GM12891 (cell line): ENCODE measurements at regions not wholly inside any gene's neighbourhood (a gene's known extent, or its start where the extent isn't known, plus 50 kb on each side); places are given as distances from the start of the nearest gene placed in this dataset.

Source experiments
- DNase-seq: peaks from one replicate; pipeline ENCODE4 v3.0.0; 2011; ENCODE audit warnings: low spot score; ENCODE audit not compliant: insufficient read length
- FAIRE-seq: peaks from 2 replicates; lab custom pipeline; 2011; peaks lifted over from hg19 to GRCh38; lab: Jason Lieb, UNC
- PAX5 ChIP-seq: IDR thresholded peaks from 2 replicates; pipeline ENCODE4 v1.6.1; 2011; ENCODE audit warnings: low read length, moderate library complexity, mild to moderate bottlenecking; ENCODE audit not compliant: insufficient read depth, severe bottlenecking
- POLR2A ChIP-seq: IDR thresholded peaks from 2 replicates; pipeline ENCODE4 v1.6.1; 2011; ENCODE audit warnings: low read depth, low read length, control low read depth
- POLR2AphosphoS5 ChIP-seq: IDR thresholded peaks from 2 replicates; pipeline ENCODE4 v1.6.1; 2011; ENCODE audit warnings: low read depth, low read length, control low read depth
- POU2F2 ChIP-seq: IDR thresholded peaks from 2 replicates; pipeline ENCODE4 v1.6.1; 2011; ENCODE audit warnings: low read depth, mild to moderate bottlenecking, control low read depth, low read length, moderate library complexity
- SPI1 ChIP-seq: IDR thresholded peaks from 2 replicates; pipeline ENCODE4 v1.6.1; 2011; ENCODE audit warnings: low read depth, low read length, control low read depth
- TAF1 ChIP-seq: IDR thresholded peaks from 2 replicates; pipeline ENCODE4 v1.6.1; 2011; ENCODE audit warnings: low read depth, low read length, control low read depth

DNA sequence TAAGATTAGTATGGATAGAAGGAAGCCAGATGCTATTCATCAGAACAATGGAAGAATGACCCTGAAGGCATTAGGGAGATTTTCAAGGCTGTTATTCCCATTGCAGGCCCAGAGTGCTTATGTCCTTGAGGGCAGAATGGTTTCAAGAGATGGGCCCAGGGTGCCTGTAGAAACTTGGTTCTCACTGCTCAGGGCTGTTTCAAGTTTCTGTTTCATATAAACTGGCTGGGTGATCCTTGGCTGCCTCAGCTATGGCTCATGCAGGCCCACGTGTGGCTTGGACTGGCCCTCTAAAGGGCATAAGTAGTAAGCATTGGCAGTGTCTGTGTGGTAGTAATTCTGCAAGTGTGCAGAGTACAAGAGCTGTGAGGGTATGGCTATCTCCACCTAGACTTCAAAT lies 540.9 kb upstream of the MAN1A1 start:
- no peak for FAIRE-seq
- TF ChIP-seq POLR2A = no peak
- DNase-seq = no peak

DNA sequence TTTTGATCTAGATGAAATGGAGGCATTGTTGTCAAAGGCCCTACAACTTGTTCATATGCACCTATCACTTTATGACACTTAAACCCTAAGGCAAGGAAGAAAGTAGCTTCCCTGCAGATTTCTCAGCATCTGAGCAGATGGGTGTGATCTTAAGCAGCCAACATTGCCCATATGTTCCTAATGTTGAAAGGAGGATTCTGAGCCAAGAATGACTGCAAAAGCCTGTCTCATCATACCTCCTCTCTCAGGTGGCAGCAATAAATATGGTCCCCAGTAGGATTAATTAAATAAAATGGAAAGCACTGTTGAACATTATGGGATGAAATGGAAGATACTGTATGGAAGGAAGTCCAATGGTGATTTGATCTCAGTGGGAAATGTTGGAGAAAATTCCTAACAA lies 538.1 kb upstream of the MAN1A1 start:
- TF ChIP-seq POU2F2 (no peak), PAX5 (no peak), POLR2AphosphoS5 (no peak), TAF1 (no peak), SPI1 (no peak), POLR2A (no peak)
- FAIRE-seq (no peak), DNase-seq (no peak)

DNA sequence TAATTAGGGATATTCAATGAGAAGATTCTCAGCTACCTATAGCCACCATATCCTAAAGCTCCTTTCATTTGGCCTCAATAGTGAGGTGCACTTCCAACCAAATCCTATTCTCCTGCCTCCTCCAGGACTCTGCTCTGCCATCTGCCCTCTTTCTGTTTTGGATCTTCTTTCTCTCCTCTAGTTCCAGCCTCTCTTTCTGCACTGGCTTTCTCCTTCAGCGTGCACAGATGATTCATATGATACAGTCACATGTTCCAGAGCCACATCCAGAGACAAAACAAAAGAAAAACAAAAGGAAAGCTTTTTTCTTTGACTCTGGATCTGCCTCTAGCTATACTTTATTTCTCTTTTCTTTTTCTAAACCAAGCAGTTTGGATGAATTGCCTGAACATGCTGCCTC lies 531.9 kb upstream of the MAN1A1 start:
- TF ChIP-seq TAF1 (no peak), PAX5 (no peak)
- FAIRE-seq = no peak
- no peak for DNase-seq

DNA sequence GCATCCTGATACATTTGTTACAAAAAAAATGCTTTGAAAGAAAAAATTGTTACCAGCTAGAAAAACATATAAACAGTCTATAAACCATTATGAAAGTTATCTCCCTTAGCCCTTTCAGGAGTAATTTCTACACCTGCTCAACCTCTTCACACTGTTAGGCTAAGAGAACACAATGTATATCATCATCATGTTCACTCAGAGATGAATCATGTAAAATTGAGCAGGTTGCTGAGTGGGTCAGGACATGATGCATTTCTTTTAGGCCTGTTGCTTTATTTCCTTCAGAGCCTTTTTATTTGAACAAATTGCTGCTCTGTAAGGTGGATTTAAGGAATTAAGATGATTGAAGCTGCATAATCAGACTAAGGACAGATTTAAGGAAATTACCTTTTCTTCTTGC lies 531.3 kb upstream of the MAN1A1 start:
- TF ChIP-seq TAF1 (no peak), POLR2A (no peak), POU2F2 (no peak), POLR2AphosphoS5 (no peak), SPI1 (no peak), PAX5 (no peak)
- FAIRE-seq (no peak), DNase-seq (no peak)

DNA sequence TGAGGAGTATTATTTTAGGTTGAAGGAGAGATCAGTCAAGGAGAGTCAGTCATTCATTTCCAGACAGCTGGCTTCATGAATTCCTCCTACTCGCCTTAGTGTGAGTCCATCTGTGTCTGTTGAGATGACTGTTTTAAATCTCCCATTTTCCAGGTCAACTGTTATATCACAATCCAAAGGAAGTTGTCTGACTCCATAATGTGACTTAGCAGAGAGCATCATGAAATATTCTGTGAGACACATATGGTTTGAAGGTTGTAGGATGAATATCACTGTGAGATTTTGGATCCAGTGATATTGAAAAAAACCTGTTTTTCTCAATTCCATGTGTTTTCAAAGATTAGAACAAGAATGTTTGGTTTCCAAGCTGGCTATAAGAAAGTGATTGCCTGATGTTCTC lies 530.2 kb upstream of the MAN1A1 start:
- no peak for TF ChIP-seq PAX5
- no peak for TF ChIP-seq POLR2A
- TF ChIP-seq POLR2AphosphoS5 = no peak
- TF ChIP-seq TAF1 = no peak
- TF ChIP-seq POU2F2 = no peak
- DNase-seq = no peak
- FAIRE-seq = no peak

DNA sequence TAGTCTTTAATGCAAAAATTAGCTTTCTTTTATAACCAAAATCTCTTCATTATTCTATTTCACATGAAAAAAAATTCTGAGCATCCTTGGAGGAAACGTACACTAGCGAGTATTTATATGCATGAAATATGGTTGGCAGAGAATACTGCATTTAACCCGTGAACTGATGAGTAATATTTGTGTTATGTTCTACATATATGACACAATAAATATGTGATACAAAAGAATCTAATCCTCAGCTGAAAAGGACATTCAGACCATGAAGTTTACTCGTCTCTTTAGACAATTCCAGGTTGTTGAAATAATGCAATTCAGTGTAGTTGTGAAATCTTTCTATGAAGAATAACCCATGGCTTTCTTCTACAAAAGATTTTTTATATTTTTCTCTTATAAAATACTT lies 524.8 kb upstream of the MAN1A1 start:
- TF ChIP-seq SPI1 (no peak), PAX5 (no peak), POLR2A (no peak), POU2F2 (no peak), TAF1 (no peak), POLR2AphosphoS5 (no peak)
- FAIRE-seq (no peak), DNase-seq (no peak)

DNA sequence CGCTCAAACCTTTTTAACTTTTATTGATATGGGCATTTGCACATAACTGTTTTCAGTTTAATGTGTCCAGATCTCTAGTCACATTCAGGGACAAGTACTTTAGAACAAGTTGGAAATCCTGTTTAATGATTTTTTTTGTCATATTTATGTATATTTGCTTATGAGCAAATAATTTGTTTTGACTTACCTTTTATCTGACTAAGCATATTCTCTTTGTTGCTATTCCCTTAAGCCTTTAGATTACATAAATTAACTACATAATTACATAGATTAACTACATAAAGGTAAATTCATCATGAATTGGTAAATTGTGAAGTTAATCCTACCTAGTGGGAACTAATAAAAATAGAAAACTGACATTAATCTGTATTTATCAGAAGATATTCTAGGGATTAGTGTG lies 523.5 kb upstream of the MAN1A1 start:
- TF ChIP-seq TAF1 (no peak), POU2F2 (no peak), POLR2A (no peak), SPI1 (no peak), POLR2AphosphoS5 (no peak), PAX5 (no peak)
- FAIRE-seq = no peak
- DNase-seq = no peak

DNA sequence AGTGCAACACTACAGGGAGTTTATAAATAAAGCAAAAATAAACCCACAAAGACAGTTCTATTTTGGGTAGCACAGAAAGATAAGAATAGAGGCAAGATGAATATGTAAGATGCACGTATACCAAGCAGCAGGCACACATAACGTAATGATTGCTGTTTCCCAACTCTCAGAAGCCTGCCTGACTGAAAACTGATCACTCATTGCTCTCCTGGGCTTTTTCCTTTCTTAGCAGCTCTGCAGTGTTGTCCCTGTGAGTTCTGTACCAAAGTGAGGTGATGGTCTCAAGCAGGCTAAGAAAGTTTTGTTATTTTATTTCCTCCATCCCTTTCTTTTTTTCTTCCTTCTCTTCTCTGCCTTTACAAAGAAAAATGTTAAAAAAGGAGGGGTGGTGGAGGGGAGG lies 522.0 kb upstream of the MAN1A1 start:
- TF ChIP-seq POLR2AphosphoS5 = no peak
- DNase-seq (no peak), FAIRE-seq (no peak)

DNA sequence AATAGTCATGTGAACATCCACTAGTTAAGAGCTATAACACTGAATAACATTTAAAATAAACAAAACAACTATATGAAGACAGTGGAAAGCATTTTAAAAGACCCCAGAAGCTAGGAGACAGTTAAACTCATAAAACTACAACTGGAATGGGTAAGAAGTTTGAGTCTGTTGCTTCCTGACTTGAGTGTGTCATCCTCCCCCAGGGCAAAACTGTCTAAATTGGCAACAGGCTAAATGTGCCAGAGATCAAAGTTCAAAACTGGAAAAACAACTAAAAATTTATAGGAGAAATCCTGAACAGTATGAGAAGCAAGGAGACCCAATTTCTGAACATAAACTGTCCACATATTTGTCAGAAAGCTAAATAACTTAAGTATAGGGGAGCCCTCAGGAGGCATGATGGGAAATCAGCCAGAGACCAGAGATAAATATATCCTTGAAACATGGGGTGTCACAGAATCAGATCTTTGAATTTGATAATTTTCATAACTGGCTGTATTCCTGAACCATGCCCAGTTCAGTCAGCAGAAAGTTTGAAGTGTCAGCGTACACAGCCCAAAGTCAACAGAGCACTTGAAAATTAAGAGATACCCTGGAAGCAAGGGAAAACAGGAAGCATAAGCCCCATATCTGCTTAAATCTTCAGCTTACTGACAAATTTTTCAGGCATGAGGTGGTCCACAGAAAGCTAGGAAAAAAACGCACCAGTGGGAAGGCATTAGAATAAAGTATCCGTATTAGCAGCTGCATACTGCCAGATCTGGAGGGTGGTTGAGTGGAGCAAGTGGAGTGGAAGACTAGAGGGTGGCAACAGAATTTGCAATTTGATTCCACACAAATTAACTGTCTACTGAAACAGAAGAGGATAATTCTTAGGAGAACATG lies 516.1 kb upstream of the MAN1A1 start:
- FAIRE-seq (no peak), DNase-seq (no peak)
- TF ChIP-seq POU2F2 = no peak
- TF ChIP-seq SPI1 = no peak
- TF ChIP-seq POLR2A = no peak
- TF ChIP-seq PAX5 = no peak
- TF ChIP-seq TAF1 = no peak
- no peak for TF ChIP-seq POLR2AphosphoS5

DNA sequence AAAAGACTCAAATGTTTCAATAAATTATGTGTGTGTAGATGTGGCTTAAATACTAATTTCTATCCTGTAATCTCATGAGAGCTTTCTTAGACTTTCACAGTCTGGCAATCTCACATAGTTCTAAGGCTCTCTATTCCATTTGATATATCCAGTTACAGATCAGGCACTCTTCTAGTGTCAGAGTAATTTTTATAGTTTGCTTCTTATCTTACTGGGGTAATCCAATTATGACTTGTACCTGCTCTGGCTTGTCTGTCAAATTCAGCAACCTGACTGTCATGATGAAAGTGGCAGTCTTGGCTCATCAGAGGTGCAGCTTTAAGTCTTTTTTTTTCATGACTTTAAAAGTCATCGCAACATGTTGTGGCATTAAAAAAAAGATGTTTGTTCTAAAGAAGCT lies 513.2 kb upstream of the MAN1A1 start:
- FAIRE-seq (no peak), DNase-seq (no peak)
- no peak for TF ChIP-seq TAF1
- no peak for TF ChIP-seq POLR2A
- no peak for TF ChIP-seq POLR2AphosphoS5
- TF ChIP-seq SPI1 = no peak
- no peak for TF ChIP-seq PAX5
- no peak for TF ChIP-seq POU2F2

DNA sequence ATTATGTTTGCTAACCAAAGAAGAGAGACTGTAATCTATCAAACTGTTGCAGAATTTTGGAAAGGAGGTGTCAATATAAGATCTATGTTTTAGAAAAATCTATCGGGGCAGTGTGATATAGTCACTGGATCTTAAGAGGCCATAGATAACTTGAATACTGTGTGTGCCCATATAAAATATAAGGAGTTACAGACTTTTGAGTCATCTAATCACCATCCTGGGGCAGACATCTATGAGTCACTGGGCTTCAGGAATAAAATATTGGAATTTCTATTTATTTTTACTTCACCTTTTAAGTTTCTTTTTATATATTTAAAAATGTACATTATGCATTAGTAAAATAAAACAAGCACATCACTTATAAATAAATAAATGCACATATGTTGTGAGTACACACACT lies 509.3 kb upstream of the MAN1A1 start:
- DNase-seq (no peak), FAIRE-seq (no peak)
- no peak for TF ChIP-seq SPI1
- no peak for TF ChIP-seq POU2F2
- no peak for TF ChIP-seq TAF1
